Ascending aorta (tissue), 2 donors: ENCODE measurements at regions not wholly inside any gene's neighbourhood (a gene's known extent, or its start where the extent isn't known, plus 50 kb on each side); places are given as distances from the start of the nearest gene placed in this dataset.

Experiments
- DNase-seq, 2 donors: peaks; one replicate each; pipeline ENCODE4 v3.0.0-alpha.2; 2019; ENCODE audit warnings: low spot score in 2 of 2
- H3K27ac ChIP-seq, 2 donors: fragments of 200-600 bp; sonication (generic); one replicate each; pipeline ENCODE4 v1.5.1; 2016 to 2017; ENCODE audit warnings: mild to moderate bottlenecking in 1 of 2
- H3K27me3 ChIP-seq: fragments of 200-600 bp; sonication (generic); one replicate; pipeline ENCODE4 v1.5.1; 2017
- H3K36me3 ChIP-seq, 2 donors: fragments of 200-600 bp; sonication (generic); one replicate each; pipeline ENCODE4 v1.5.1; 2016
- H3K4me1 ChIP-seq, 2 donors: fragments of 200-600 bp; sonication (generic); one replicate each; pipeline ENCODE4 v1.5.1; 2016 to 2017; ENCODE audit warnings: mild to moderate bottlenecking in 1 of 2
- H3K4me3 ChIP-seq, 2 donors: fragments of 200-600 bp; sonication (generic); one replicate each; pipeline ENCODE4 v1.5.1; 2016 to 2017; ENCODE audit warnings: mild to moderate bottlenecking in 1 of 2
- H3K9me3 ChIP-seq, 2 donors: fragments of 200-600 bp; sonication (generic); one replicate each; pipeline ENCODE4 v1.5.1; 2016
- intact Hi-C: fragments of 100-400 bp; cut with DNase I; formaldehyde crosslinking; loops from one replicate; pipeline ENCODE4 v1.15.1; 2023
- TF ChIP-seq, protein P1 (sequence below), 3 experiments: fragments of 200-600 bp in 2 of 3; fragments of 450-650 bp in 1 of 3; sonication (generic) in 2 of 3; IDR thresholded peaks; one replicate each; pipeline ENCODE4 v1.5.1; 2016 to 2019; ENCODE audit warnings: antibody characterized with exemption in 3 of 3, mild to moderate bottlenecking in 1 of 3, moderate library complexity in 1 of 3

DNA sequence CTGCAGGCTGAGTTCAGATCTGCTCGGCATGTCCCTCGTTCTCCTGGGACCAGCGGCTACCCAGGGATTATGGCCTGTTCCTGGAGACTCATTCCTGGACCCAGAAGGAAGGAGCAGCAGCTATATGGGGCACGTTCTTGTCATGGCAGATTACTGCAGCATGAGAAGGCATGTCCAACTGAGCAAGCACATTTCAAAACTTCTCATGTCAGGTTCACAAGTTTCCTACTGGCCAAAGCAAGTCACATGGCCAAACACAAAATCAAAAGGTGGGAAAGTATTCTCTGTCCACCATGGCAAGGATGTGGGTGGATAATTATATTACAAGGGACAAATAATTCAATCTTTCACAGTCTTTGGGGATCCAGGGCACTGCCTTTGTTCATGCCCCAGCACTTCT lies 71.9 kb upstream of the C15orf39 start:
- no peaks in the 10 kb centered on the region for H3K36me3 ChIP-seq
- TF ChIP-seq, protein P1, sequence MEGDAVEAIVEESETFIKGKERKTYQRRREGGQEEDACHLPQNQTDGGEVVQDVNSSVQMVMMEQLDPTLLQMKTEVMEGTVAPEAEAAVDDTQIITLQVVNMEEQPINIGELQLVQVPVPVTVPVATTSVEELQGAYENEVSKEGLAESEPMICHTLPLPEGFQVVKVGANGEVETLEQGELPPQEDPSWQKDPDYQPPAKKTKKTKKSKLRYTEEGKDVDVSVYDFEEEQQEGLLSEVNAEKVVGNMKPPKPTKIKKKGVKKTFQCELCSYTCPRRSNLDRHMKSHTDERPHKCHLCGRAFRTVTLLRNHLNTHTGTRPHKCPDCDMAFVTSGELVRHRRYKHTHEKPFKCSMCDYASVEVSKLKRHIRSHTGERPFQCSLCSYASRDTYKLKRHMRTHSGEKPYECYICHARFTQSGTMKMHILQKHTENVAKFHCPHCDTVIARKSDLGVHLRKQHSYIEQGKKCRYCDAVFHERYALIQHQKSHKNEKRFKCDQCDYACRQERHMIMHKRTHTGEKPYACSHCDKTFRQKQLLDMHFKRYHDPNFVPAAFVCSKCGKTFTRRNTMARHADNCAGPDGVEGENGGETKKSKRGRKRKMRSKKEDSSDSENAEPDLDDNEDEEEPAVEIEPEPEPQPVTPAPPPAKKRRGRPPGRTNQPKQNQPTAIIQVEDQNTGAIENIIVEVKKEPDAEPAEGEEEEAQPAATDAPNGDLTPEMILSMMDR (IDR thresholded peaks at IDR 0.05) = no peak
- H3K4me1 ChIP-seq = no peaks in the 10 kb centered on the region
- no peak for DNase-seq
- no peaks in the 10 kb centered on the region for H3K27me3 ChIP-seq
- intact Hi-C loops = no loop called here
- no peak overlapping the region for H3K4me3 ChIP-seq
- no peak overlapping the region for H3K27ac ChIP-seq
- H3K9me3 ChIP-seq = no peaks in the 10 kb centered on the region

DNA sequence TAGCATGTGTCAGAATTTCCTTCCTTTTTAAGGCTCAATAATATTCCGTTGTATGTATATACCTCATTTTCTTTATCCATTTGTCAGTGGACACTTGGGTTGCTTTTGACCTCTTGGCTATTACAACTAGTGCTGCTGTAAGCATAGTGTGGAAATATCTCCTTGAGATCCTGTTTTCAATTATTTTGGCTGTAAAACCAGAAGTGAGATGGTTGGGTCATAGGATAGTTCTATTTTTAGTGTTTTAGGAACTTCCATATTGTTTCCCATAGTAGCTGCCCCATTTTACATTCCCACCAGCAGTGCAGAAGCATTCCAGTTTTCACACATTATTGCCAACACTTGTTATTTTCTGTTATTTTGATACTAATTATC lies 70.4 kb upstream of the C15orf39 start:
- Histone ChIP-seq H3K4me1 (no peaks in the 10 kb centered on the region), H3K27ac (no peak overlapping the region), H3K27me3 (no peaks in the 10 kb centered on the region), H3K9me3 (no peaks in the 10 kb centered on the region), H3K4me3 (no peak overlapping the region), H3K36me3 (no peaks in the 10 kb centered on the region)
- intact Hi-C loops = no loop called here
- TF ChIP-seq, protein P1 (IDR thresholded peaks at IDR 0.05) = no peak
- no peak for DNase-seq

DNA sequence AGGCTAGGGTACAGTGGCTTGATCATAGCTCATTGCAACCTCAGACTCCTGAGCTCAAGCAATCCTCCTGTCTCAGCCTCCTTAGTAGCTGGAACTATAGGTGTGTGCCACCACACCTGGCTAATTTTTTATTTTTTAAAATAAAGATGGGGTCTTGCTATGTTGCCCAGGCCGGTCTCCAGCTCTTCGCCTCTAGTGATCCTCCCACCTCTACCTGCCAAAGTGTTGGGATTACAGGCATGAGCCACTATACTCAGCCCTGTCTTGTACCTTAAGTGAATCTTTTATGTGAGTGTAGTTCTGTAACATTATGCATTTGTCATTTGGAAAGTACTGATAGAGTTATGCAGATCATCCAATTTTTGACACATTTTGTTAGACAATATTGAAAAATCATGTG lies 66.9 kb upstream of the C15orf39 start:
- no peak for DNase-seq
- Histone ChIP-seq H3K4me3 (no peak overlapping the region), H3K9me3 (no peaks in the 10 kb centered on the region), H3K27ac (no peak overlapping the region), H3K27me3 (no peaks in the 10 kb centered on the region), H3K36me3 (no peaks in the 10 kb centered on the region), H3K4me1 (no peaks in the 10 kb centered on the region)
- intact Hi-C loops = no loop called here
- TF ChIP-seq, protein P1 (IDR thresholded peaks at IDR 0.05) = no peak

DNA sequence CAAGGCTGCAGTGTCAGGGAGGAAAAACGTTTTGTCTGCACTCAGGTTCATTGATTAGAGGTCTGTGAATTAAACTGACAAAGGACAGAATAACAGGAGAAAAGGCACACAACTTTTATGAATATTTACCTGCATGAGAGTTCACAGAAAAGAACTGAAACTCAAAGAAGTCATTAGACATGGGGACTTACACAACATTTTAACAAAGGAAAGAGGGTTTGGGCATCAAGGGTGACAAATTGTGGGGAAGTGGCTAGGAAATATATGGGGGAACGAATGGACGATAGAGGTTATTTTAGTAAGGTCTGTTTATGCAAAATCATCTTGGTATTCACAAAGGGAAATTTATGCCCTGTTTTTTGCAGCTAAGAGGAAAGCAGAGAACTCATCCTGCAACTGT lies 65.6 kb upstream of the C15orf39 start:
- Histone ChIP-seq H3K36me3 (no peaks in the 10 kb centered on the region), H3K27me3 (no peaks in the 10 kb centered on the region), H3K27ac (no peak overlapping the region), H3K9me3 (no peaks in the 10 kb centered on the region), H3K4me1 (no peaks in the 10 kb centered on the region), H3K4me3 (no peak overlapping the region)
- TF ChIP-seq, protein P1 (IDR thresholded peaks at IDR 0.05) = no peak
- no peak for DNase-seq
- intact Hi-C loops = no loop called here

DNA sequence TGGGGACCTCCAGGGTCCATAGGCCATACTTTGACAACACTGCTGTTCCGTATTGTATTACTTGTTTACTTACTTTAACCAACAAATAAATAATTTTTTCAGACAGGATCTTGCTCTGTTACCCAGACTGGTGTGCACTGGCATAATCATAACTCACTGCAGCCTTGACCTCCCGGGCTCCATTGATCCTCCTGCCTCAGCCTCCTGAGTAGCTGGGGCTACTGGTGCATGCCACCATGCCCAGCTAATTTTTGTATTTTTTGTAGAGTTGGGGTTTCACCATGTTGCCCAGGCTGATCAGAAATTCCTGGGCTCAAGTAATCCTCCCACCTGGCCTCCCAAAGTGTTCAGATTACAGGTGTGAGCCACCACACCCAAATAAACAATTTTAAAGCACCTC lies 64.9 kb upstream of the C15orf39 start:
- Histone ChIP-seq H3K9me3 (no peaks in the 10 kb centered on the region), H3K4me3 (no peak overlapping the region), H3K27ac (no peak overlapping the region), H3K36me3 (no peaks in the 10 kb centered on the region), H3K4me1 (no peaks in the 10 kb centered on the region), H3K27me3 (no peaks in the 10 kb centered on the region)
- TF ChIP-seq, protein P1 (IDR thresholded peaks at IDR 0.05) = no peak
- intact Hi-C loops = no loop called here
- DNase-seq = no peak
